ENCODE measurements at regions not wholly inside any gene's neighbourhood (a gene's known extent, or its start where the extent isn't known, plus 50 kb on each side); places are given as distances from the start of the nearest gene placed in this dataset.

DNA sequence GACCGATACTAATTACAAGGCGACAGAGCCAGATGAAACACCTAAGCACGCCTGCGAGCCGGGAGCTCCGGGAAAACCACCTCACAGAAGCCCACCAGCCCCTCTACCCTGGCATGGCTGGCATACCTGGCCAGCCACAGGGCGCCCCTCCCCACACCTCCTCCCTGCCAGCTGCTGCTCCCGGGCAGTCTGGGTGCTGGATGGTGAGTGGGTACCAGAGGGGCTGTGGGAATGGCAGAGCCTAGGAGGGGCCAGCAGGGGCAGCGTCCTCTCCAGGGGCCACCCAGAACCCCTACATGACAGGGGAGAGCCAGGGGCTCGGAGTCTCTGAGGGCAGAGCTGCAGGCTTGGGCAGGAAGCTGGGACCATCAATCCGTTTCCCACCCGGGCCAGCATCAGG, 58.7 kb upstream of the GPC1 start:
- no peaks in the 10 kb centered on the region for H3K36me3 ChIP-seq (ENCODE audit: control insufficient read depth in 2 of 2, insufficient read depth in 2 of 2, low read length in 1 of 2)
- RAD21 ChIA-PET (ENCODE audit: unreplicated experiment), result no interaction called here
- H3K4me1 ChIP-seq (ENCODE audit: control insufficient read depth, insufficient read depth, low read length), result no peaks in the 10 kb centered on the region
- intact Hi-C loops (cut with micrococcal nuclease; ENCODE audit: unreplicated experiment) (no loop called here), in situ Hi-C loops (cut with MboI) (no loop called here)
- no peaks in the 10 kb centered on the region for H3K9me3 ChIP-seq (replicated peaks; ENCODE audit: control insufficient read depth, insufficient read depth, low read length)
- H4K20me1 ChIP-seq (ENCODE audit: control insufficient read depth, insufficient read depth), result no peaks in the 10 kb centered on the region
- no peak overlapping the region for H2AFZ ChIP-seq (ENCODE audit: control insufficient read depth, low read depth, low read length)
- no peak for FAIRE-seq
- no peak overlapping the region for H3K9ac ChIP-seq (ENCODE audit: control insufficient read depth, insufficient read depth, low read length)
- SMC1A ChIA-PET (ENCODE audit: uncharacterized antibody, unreplicated experiment), result no interaction called here
- no peak for ATAC-seq
- H3K79me2 ChIP-seq (ENCODE audit: control insufficient read depth, insufficient read depth, low read length), result no peaks in the 10 kb centered on the region
- 23% methylated on average over 12 of the region's 12 CpGs for WGBS (ENCODE audit: insufficient coverage, insufficient replicate concordance, low lambda C conversion rate, missing lambda C conversion rate)
- no peak overlapping the region for H3K4me2 ChIP-seq (ENCODE audit: control insufficient read depth, insufficient read depth)
- H3K4me3 ChIP-seq, result no peak overlapping the region
- H3K27ac ChIP-seq (ENCODE audit: control insufficient read depth, insufficient read depth), result no peak overlapping the region
- CTCF ChIA-PET, result no interaction called here
- no peak for DNase-seq (ENCODE audit: low read depth, low spot score)
- POLR2A ChIA-PET, result no interaction called here
- no TSS peak for BruUV-seq (replicated peaks)
- no peaks in the 10 kb centered on the region for H3K27me3 ChIP-seq (replicated peaks in 1 of 2; ENCODE audit: control insufficient read depth in 2 of 2, insufficient read depth in 2 of 2, low read length in 1 of 2)
- TF ChIP-seq MYB (IDR thresholded peaks at IDR 0.05; ENCODE audit: borderline replicate concordance, low read depth, low read length) (no peak), STAT3 (IDR thresholded peaks at IDR 0.05; ENCODE audit: low read depth, low read length) (no peak), HDAC6 (IDR thresholded peaks at IDR 0.05; ENCODE audit: unreplicated experiment) (no peak), DPF2 (IDR thresholded peaks at IDR 0.05) (no peak), ZNF592 (IDR thresholded peaks at IDR 0.05) (no peak), BRCA1 (IDR thresholded peaks at IDR 0.05; ENCODE audit: low read depth, low read length) (no peak), NFIC (IDR thresholded peaks at IDR 0.05; ENCODE audit: low read depth, low read length) (no peak), SMAD1 (IDR thresholded peaks at IDR 0.05; ENCODE audit: low read depth, partially characterized antibody) (no peak)
- TF ChIP-seq, protein P1, sequence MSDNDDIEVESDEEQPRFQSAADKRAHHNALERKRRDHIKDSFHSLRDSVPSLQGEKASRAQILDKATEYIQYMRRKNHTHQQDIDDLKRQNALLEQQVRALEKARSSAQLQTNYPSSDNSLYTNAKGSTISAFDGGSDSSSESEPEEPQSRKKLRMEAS (IDR thresholded peaks at IDR 0.05; ENCODE audit: low read depth, low read length), result no peak
- TF ChIP-seq, protein P2, sequence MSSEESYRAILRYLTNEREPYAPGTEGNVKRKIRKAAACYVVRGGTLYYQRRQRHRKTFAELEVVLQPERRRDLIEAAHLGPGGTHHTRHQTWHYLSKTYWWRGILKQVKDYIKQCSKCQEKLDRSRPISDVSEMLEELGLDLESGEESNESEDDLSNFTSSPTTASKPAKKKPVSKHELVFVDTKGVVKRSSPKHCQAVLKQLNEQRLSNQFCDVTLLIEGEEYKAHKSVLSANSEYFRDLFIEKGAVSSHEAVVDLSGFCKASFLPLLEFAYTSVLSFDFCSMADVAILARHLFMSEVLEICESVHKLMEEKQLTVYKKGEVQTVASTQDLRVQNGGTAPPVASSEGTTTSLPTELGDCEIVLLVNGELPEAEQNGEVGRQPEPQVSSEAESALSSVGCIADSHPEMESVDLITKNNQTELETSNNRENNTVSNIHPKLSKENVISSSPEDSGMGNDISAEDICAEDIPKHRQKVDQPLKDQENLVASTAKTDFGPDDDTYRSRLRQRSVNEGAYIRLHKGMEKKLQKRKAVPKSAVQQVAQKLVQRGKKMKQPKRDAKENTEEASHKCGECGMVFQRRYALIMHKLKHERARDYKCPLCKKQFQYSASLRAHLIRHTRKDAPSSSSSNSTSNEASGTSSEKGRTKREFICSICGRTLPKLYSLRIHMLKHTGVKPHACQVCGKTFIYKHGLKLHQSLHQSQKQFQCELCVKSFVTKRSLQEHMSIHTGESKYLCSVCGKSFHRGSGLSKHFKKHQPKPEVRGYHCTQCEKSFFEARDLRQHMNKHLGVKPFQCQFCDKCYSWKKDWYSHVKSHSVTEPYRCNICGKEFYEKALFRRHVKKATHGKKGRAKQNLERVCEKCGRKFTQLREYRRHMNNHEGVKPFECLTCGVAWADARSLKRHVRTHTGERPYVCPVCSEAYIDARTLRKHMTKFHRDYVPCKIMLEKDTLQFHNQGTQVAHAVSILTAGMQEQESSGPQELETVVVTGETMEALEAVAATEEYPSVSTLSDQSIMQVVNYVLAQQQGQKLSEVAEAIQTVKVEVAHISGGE (CRISPR knock-in tag; IDR thresholded peaks at IDR 0.05), result no peak
- TF ChIP-seq, protein P3, sequence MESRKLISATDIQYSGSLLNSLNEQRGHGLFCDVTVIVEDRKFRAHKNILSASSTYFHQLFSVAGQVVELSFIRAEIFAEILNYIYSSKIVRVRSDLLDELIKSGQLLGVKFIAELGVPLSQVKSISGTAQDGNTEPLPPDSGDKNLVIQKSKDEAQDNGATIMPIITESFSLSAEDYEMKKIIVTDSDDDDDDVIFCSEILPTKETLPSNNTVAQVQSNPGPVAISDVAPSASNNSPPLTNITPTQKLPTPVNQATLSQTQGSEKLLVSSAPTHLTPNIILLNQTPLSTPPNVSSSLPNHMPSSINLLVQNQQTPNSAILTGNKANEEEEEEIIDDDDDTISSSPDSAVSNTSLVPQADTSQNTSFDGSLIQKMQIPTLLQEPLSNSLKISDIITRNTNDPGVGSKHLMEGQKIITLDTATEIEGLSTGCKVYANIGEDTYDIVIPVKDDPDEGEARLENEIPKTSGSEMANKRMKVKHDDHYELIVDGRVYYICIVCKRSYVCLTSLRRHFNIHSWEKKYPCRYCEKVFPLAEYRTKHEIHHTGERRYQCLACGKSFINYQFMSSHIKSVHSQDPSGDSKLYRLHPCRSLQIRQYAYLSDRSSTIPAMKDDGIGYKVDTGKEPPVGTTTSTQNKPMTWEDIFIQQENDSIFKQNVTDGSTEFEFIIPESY (IDR thresholded peaks at IDR 0.05), result no peak
- TF ChIP-seq, protein P4, sequence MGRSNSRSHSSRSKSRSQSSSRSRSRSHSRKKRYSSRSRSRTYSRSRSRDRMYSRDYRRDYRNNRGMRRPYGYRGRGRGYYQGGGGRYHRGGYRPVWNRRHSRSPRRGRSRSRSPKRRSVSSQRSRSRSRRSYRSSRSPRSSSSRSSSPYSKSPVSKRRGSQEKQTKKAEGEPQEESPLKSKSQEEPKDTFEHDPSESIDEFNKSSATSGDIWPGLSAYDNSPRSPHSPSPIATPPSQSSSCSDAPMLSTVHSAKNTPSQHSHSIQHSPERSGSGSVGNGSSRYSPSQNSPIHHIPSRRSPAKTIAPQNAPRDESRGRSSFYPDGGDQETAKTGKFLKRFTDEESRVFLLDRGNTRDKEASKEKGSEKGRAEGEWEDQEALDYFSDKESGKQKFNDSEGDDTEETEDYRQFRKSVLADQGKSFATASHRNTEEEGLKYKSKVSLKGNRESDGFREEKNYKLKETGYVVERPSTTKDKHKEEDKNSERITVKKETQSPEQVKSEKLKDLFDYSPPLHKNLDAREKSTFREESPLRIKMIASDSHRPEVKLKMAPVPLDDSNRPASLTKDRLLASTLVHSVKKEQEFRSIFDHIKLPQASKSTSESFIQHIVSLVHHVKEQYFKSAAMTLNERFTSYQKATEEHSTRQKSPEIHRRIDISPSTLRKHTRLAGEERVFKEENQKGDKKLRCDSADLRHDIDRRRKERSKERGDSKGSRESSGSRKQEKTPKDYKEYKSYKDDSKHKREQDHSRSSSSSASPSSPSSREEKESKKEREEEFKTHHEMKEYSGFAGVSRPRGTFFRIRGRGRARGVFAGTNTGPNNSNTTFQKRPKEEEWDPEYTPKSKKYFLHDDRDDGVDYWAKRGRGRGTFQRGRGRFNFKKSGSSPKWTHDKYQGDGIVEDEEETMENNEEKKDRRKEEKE (IDR thresholded peaks at IDR 0.05), result no peak

Measured in GM12878 (cell line).